ENCODE measurements at regions not wholly inside any gene's neighbourhood (a gene's known extent, or its start where the extent isn't known, plus 50 kb on each side); places are given as distances from the start of the nearest gene placed in this dataset.

DNA sequence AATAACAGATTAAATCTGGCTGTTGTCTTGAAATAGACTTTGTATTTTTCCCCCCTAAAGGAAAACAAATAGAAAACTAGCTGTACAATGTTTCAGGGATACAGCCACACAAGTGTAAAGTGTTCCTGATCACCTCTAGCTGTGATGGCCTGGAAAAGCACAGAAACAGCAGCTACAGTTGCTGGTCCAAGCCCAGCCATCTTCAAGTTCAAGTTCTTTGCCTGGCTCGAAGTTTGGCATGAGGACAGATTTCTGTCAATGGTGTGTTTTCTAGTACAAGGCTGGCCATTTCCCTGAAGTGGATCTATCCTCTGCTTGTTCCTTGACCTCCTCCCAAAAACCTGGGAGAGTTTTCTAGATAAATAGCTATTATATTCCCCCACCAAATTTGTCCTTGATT lies 272.2 kb upstream of the ADRA1B start:
- Histone ChIP-seq H3K4me1 (ENCODE audit: insufficient read depth, low read length) (no peaks in the 10 kb centered on the region), H3K27me3 (ENCODE audit: insufficient read depth, low read length) (no peaks in the 10 kb centered on the region), H3K4me2 (ENCODE audit: insufficient read depth, low read length) (no peak overlapping the region), H3K36me3 (ENCODE audit: insufficient read depth, low read length) (no peaks in the 10 kb centered on the region), H2AFZ (ENCODE audit: low read length) (no peak overlapping the region), H4K20me1 (ENCODE audit: insufficient read depth, low read length) (no peaks in the 10 kb centered on the region), H3K79me2 (ENCODE audit: insufficient read depth, low read length) (no peaks in the 10 kb centered on the region), H3K4me3 (ENCODE audit: insufficient read depth, low read length) (no peak overlapping the region), H3K27ac (ENCODE audit: low read depth, low read length) (no peak overlapping the region), H3K9me3 (ENCODE audit: low read depth, low read length) (no peaks in the 10 kb centered on the region)
- no peak for TF ChIP-seq CTCF (IDR thresholded peaks at IDR 0.05; ENCODE audit: extremely low read depth, low read depth, low read length)
- no peak for DNase-seq (ENCODE audit: insufficient read length, low spot score, missing footprints)

DNA sequence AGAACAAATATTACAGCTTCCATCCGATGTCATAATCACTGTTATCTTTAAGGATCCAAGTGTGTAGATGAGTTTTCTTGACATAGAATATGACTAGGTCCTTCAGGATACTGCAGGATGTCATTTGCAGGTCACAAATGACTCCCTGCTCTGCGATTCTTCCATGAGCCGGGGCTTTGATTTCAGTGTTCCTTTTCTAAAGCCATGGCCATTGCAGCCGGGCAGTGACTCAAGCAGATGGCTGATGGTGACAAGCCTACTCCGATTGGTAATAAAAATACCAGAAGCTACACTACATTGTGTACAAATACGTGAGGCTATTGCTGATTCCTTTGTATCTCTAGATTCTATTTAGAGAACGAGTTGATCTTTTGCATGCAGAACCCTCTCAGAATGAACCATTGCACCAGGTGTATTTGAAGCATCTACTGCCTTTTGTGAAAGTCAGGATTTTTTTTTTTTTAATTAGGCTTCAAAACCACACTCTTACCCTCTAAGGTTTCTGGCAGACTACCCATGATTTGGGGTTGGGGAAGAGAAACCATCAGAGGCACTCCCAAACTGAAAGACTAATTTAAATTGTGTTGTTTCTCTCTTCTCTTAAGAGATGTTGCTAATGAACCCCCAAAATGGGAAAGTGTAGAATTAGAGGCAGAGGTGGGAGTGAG lies 271.0 kb upstream of the ADRA1B start:
- no peaks in the 10 kb centered on the region for H4K20me1 ChIP-seq (ENCODE audit: insufficient read depth, low read length)
- no peak overlapping the region for H2AFZ ChIP-seq (ENCODE audit: low read length)
- H3K27me3 ChIP-seq (ENCODE audit: insufficient read depth, low read length) = no peaks in the 10 kb centered on the region
- TF ChIP-seq CTCF (IDR thresholded peaks at IDR 0.05; ENCODE audit: extremely low read depth, low read depth, low read length) = no peak
- no peak overlapping the region for H3K27ac ChIP-seq (ENCODE audit: low read depth, low read length)
- no peaks in the 10 kb centered on the region for H3K9me3 ChIP-seq (ENCODE audit: low read depth, low read length)
- H3K36me3 ChIP-seq (ENCODE audit: insufficient read depth, low read length) = no peaks in the 10 kb centered on the region
- no peak for DNase-seq (ENCODE audit: insufficient read length, low spot score, missing footprints)
- no peak overlapping the region for H3K4me2 ChIP-seq (ENCODE audit: insufficient read depth, low read length)
- no peaks in the 10 kb centered on the region for H3K79me2 ChIP-seq (ENCODE audit: insufficient read depth, low read length)
- H3K4me1 ChIP-seq (ENCODE audit: insufficient read depth, low read length) = no peaks in the 10 kb centered on the region
- no peak overlapping the region for H3K4me3 ChIP-seq (ENCODE audit: insufficient read depth, low read length)

GRCh38 chr5:159650803-159651202 lies 265.5 kb upstream of the ADRA1B start:
- TF ChIP-seq CTCF (IDR thresholded peaks at IDR 0.05; ENCODE audit: extremely low read depth, low read depth, low read length) = no peak
- no peak overlapping the region for H3K27ac ChIP-seq (ENCODE audit: low read depth, low read length)
- no peaks in the 10 kb centered on the region for H3K4me1 ChIP-seq (ENCODE audit: insufficient read depth, low read length)
- H2AFZ ChIP-seq (ENCODE audit: low read length) = no peak overlapping the region
- H4K20me1 ChIP-seq (ENCODE audit: insufficient read depth, low read length) = no peaks in the 10 kb centered on the region
- no peaks in the 10 kb centered on the region for H3K36me3 ChIP-seq (ENCODE audit: insufficient read depth, low read length)
- no peaks in the 10 kb centered on the region for H3K79me2 ChIP-seq (ENCODE audit: insufficient read depth, low read length)
- H3K4me3 ChIP-seq (ENCODE audit: insufficient read depth, low read length) = no peak overlapping the region
- DNase-seq (ENCODE audit: insufficient read length, low spot score, missing footprints) = no peak
- H3K4me2 ChIP-seq (ENCODE audit: insufficient read depth, low read length) = no peak overlapping the region
- H3K27me3 ChIP-seq (ENCODE audit: insufficient read depth, low read length) = no peaks in the 10 kb centered on the region
- no peaks in the 10 kb centered on the region for H3K9me3 ChIP-seq (ENCODE audit: low read depth, low read length)

GRCh38 chr5:159655757-159656409 lies 260.4 kb upstream of the ADRA1B start:
- no peaks in the 10 kb centered on the region for H3K79me2 ChIP-seq (ENCODE audit: insufficient read depth, low read length)
- no peak overlapping the region for H2AFZ ChIP-seq (ENCODE audit: low read length)
- H3K27ac ChIP-seq (ENCODE audit: low read depth, low read length) = no peak overlapping the region
- no peaks in the 10 kb centered on the region for H3K4me1 ChIP-seq (ENCODE audit: insufficient read depth, low read length)
- H3K36me3 ChIP-seq (ENCODE audit: insufficient read depth, low read length) = no peaks in the 10 kb centered on the region
- no peak for DNase-seq (ENCODE audit: insufficient read length, low spot score, missing footprints)
- H3K9me3 ChIP-seq (ENCODE audit: low read depth, low read length) = no peaks in the 10 kb centered on the region
- no peak for TF ChIP-seq CTCF (IDR thresholded peaks at IDR 0.05; ENCODE audit: extremely low read depth, low read depth, low read length)
- H3K4me2 ChIP-seq (ENCODE audit: insufficient read depth, low read length) = no peak overlapping the region
- H3K27me3 ChIP-seq (ENCODE audit: insufficient read depth, low read length) = no peaks in the 10 kb centered on the region
- H4K20me1 ChIP-seq (ENCODE audit: insufficient read depth, low read length) = no peaks in the 10 kb centered on the region
- no peak overlapping the region for H3K4me3 ChIP-seq (ENCODE audit: insufficient read depth, low read length)

Measured in osteoblast (primary cell).